TTC549 (cell line): ENCODE measurements at regions not wholly inside any gene's neighbourhood (a gene's known extent, or its start where the extent isn't known, plus 50 kb on each side); places are given as distances from the start of the nearest gene placed in this dataset.
A peak's percentile ranks its signal among the peaks of the same experiment; 100 is the strongest.

ENCODE experiments used
- FAIRE-seq: peaks from 2 replicates; lab custom pipeline; 2012; peaks lifted over from hg19 to GRCh38; lab: Jason Lieb, UNC

- no peak for FAIRE-seq
Observed at GRCh38 chr3:148026009-148026588, 616.9 kb downstream of the ZIC1 start.

- no peak for FAIRE-seq
Observed at GRCh38 chr3:148030975-148031374, 621.8 kb downstream of the ZIC1 start.

DNA sequence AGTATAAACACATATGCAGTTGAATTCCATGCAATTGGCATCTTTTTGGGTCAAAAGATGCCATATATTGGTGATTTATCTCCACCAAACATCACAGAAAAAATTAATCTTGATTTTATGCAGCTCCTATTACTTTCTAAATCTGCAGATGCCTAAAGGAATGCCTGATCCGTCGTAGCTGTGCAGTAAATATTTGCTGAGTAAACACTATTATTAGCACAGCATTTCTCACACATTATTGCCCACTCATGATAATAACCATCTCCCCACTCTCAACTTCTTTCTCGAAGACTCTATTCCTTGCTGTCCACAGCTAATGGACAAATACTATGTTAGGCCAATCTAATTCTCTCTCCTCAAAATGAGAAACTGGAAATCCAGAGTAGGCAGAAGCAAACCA, 625.2 kb downstream of the ZIC1 start:
- FAIRE-seq = no peak

GRCh38 chr3:148036331-148036876, 627.2 kb downstream of the ZIC1 start:
- FAIRE-seq = no peak

DNA sequence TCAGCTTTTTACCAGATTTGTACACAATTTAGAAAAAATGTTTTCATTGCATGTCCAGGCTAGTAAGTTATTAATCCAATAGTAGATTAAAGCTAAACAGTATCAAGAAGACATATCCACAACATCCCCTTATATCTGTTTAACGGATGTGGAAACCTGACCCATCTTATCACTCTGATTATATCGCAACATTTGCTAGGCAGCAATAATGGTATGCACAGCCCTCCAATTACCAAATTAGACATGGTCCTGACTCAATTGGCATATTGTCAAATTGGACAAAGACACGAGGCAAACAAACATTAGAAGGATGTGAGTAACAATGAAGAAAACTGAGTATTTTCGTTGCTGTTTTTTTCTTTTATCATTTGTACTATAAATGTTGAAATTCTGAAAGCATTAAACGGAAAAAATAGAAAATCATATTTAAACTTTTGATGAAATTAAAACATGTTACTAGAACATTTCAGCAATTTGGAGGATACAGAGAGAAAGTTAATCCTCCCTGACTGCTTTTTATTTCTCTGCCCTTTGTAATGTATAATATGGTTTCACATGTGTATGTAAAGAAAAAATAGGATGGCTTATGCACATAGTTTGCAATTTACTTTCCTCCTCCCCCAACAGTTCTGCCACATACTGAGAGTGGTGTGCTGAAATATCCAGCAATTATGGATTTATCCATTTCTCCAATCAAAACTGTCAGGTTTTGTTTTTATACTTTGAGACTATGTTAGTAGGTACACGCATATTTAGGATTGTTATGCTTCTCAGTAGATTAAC, 633.7 kb downstream of the ZIC1 start:
- no peak for FAIRE-seq

DNA sequence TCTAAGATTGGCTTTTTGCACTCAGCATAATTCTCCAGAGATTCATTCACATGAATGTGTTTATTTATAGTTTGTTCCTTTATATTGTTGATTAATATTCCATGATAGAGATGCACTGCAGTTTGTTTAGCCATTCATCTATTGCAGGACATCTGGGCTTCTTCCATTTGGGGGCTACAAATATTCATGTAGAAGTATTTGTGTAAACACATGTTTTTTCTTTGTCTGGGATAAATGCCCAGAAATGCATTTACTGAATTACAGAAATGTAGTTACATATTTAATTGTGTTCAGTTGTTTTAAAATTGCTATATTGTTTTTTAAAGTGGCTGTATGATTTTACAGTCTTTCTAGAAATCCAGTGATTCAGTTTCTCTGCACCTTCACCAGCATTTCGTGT, 635.0 kb downstream of the ZIC1 start:
- no peak for FAIRE-seq

- no peak for FAIRE-seq
Observed at GRCh38 chr3:148054999-148055398, 642.7 kb upstream of the AGTR1 start.

- FAIRE-seq = no peak
Observed at GRCh38 chr3:148062590-148062989, 635.1 kb upstream of the AGTR1 start.

DNA sequence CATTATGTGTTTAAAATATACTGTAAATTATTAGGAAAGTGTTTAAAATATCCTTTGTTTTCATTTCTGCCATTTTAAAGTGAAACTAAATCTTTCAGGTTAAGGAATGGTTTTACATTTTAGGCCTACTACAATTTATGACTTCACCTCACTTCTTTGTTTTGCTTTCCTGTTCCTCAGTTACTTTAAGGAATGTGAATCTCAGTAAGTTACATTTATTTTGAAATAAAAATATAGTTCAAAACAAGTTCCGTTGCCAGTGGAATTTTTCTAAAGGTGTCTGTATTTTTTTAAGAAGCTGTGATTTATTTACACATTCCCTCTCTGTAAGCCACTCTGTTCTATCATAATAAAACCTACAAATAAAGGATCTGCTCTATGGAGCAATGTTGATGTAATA, 630.9 kb upstream of the AGTR1 start:
- no peak for FAIRE-seq

GRCh38 chr3:148068466-148068865, 629.2 kb upstream of the AGTR1 start:
- FAIRE-seq = no peak

DNA sequence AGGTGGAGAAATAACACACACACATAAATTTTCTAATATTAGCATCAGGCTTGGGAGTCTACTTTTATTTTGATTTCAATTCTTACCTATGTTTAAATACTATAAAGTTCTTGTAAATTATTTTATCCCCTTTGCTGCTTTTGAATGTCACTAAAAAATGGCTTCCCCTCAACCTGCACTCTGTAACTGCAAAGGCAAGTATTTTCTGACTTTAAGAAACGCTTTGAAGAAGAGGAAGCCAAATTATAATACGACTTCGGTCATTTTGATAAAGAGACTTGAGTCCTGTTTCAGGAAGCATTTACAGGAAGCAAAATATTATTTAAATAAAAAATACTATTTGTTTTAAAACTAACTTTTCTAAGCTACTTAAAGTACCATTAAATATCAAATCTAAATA, 627.7 kb upstream of the AGTR1 start:
- FAIRE-seq = no peak

DNA sequence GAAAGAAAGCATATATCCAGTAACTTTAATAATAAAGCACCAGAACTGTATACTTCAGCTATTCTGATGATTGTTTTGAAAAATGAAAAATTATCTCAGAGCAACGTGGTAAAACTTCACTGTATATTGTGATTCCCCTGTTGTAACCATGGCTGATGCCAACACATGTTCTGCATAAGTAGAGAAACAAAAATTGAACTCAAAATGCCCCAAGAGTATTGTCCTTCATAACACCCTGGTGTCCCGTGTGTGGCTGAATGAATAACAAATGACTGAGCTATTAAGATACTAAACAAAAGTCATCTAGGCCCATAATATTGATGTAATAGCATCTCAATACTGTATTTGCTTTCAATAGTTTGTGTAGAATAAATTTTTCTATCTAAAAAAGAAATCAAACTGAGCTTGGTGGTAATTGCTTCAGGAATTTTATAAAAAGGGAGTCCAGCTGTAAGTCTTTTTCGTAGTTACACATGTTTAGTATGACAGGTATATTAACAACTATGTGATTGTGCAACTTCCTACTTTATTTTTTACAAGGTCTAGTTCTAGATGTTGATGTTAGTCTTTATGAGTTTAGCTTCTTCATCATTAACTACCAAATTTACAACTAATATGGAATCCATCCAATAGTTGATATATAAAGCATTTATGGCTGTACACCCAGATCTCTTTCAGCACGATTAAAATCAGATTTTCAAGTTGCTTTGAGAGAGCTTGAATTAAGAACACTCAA, 623.8 kb upstream of the AGTR1 start:
- FAIRE-seq = no peak

- FAIRE-seq = no peak
Observed at GRCh38 chr3:148074946-148075345, 622.8 kb upstream of the AGTR1 start.

DNA sequence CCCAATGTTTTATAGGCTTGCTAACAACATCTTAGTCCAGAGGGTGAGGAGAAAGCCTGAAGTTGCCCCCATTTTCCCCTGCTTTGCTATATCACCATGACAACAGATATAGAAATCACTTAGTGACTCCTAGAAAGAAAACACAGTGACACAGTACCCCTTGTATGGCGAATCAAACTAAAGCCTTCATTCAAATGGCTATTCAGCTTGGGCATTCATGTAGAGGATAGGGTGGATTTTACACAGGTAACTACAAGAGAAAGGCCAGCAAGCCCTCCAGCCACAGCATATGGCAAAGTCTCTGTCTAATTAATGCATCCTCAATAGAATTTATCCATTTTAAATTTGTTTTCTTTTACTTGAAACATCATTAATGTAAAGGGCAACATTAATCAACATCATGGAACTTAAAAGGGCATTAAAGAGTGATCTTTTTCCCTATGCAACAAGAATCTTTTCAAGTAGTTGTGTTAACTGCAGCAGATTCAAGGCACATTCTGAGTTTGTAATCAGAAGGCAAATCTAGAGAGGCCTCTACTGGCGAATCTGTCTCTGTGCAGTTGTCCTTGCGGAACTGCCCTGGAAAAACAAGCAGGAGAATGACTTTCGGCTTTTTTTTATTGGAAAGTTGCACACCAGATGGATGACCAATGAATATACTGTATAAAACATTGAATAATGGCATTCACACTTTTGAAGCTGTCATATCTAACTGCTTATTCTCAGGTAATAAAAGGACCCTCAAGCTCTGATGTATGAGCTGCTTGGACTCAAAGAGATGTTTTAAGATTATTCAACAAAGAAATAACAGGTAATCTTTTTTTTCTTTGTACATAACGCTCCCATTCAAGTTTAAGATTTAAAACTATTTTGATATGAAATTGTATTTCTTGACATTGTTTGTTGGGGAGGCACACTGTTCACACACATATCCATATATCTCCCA, 621.7 kb upstream of the AGTR1 start:
- FAIRE-seq = peak; percentile 71

- FAIRE-seq = peak; percentile 85
Observed at GRCh38 chr3:148077318-148077923, 620.3 kb upstream of the AGTR1 start.

- FAIRE-seq = no peak
Observed at GRCh38 chr3:148077965-148078364, 619.7 kb upstream of the AGTR1 start.

GRCh38 chr3:148078658-148079057, 619.0 kb upstream of the AGTR1 start:
- FAIRE-seq = no peak

DNA sequence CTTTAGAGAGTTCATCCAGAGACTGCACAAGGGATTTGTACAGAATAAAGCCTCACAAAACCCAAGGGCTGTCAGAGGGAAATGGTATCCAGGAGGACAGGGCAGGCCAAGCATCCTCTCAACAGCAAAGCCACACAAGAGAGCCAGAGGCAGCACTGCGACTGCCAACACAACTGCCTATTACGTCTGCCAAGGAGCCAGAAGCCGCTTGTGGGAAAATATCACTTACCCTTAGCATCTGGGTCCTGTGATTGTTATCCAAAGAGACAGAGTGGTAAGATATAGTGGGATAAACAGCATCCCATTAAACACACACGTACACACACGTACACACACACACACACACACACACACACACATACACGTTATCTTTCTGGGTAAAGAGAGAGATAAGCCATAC, 618.3 kb upstream of the AGTR1 start:
- FAIRE-seq = no peak

- no peak for FAIRE-seq
Observed at GRCh38 chr3:148081926-148082325, 615.8 kb upstream of the AGTR1 start.

DNA sequence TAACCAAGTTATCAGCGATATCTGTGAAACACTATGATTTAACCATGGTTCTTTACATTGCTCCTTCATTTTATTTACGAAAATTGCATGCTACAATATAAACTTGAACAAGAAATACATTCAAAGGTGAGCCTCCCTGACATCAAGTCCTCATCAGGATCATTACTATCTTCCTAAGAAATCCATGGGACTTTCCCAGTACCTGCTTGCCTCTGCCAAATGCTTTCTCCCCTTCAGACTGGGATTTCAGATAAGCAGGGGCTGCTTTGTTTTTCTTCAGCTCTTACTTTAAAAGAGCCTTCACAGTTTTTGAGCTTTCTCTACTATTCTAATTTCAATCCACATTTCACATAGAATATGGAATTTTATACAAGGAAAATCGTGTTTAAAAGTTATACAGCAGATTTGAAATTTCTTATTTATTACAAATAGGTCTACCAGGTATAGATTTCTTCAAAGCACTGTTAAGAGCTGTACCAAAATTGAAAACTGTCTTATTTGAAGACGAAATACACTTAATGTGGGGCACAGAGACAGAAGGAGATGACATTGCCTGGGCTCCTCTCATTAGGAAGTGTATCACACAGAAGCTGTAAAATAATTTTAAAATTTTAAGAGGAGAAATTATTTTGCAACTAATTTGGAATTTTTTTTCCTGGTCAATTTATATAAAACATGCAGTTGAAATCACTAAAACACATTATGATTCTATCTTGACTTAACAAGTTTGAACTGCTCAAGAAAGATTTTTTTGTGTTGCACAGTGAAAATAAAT, 615.0 kb upstream of the AGTR1 start:
- no peak for FAIRE-seq
